Mucosa of gallbladder (tissue), 1 donor: ENCODE measurements at regions not wholly inside any gene's neighbourhood (a gene's known extent, or its start where the extent isn't known, plus 50 kb on each side); places are given as distances from the start of the nearest gene placed in this dataset.

Source experiments
- DNase-seq: peaks from one replicate; pipeline ENCODE4 v3.0.0-alpha.2; 2020; ENCODE audit warnings: low spot score
- donor health status: DM: no; HTN: no; CAD: no.

- no peak for DNase-seq
Measured at GRCh38 chr5:18102733-18103132, 468.5 kb downstream of the TAF11L14 start.

GRCh38 chr5:18105449-18105848 is 471.2 kb downstream of the TAF11L14 start:
- DNase-seq: no peak

GRCh38 chr5:18111906-18112465 is 477.7 kb downstream of the TAF11L14 start:
- no peak for DNase-seq

- no peak for DNase-seq
Measured at GRCh38 chr5:18113721-18114120, 479.5 kb downstream of the TAF11L14 start.

- DNase-seq: no peak
Measured at GRCh38 chr5:18114151-18114757, 480.0 kb downstream of the TAF11L14 start.

GRCh38 chr5:18117968-18118367 is 483.7 kb downstream of the TAF11L14 start:
- DNase-seq: no peak

- DNase-seq: no peak
Measured at GRCh38 chr5:18119156-18119785, 485.0 kb downstream of the TAF11L14 start.

- DNase-seq: no peak
Measured at GRCh38 chr5:18141222-18141621, 507.0 kb downstream of the TAF11L14 start.

- DNase-seq: no peak
Measured at GRCh38 chr5:18142831-18143230, 508.6 kb downstream of the TAF11L14 start.

GRCh38 chr5:18152671-18153070 is 518.4 kb downstream of the TAF11L14 start:
- DNase-seq: no peak

GRCh38 chr5:18158166-18158565 is 523.9 kb downstream of the TAF11L14 start:
- DNase-seq: no peak

- no peak for DNase-seq
Measured at GRCh38 chr5:18159331-18159730, 525.1 kb downstream of the TAF11L14 start.

- no peak for DNase-seq
Measured at GRCh38 chr5:18171684-18172083, 537.4 kb downstream of the TAF11L14 start.

- no peak for DNase-seq
Measured at GRCh38 chr5:18179579-18179978, 545.3 kb downstream of the TAF11L14 start.

- no peak for DNase-seq
Measured at GRCh38 chr5:18181575-18181974, 547.3 kb downstream of the TAF11L14 start.

- DNase-seq: no peak
Measured at GRCh38 chr5:18195910-18196309, 561.6 kb downstream of the TAF11L14 start.

GRCh38 chr5:18197734-18198133 is 563.5 kb downstream of the TAF11L14 start:
- no peak for DNase-seq

- DNase-seq: no peak
Measured at GRCh38 chr5:18202164-18202563, 567.9 kb downstream of the TAF11L14 start.

GRCh38 chr5:18203296-18203695 is 569.0 kb downstream of the TAF11L14 start:
- DNase-seq: no peak

GRCh38 chr5:18213666-18214065 is 579.4 kb downstream of the TAF11L14 start:
- DNase-seq: no peak

- DNase-seq: no peak
Measured at GRCh38 chr5:18216016-18216415, 581.8 kb downstream of the TAF11L14 start.

GRCh38 chr5:18216729-18217128 is 582.5 kb downstream of the TAF11L14 start:
- no peak for DNase-seq

- no peak for DNase-seq
Measured at GRCh38 chr5:18219241-18219640, 585.0 kb downstream of the TAF11L14 start.

GRCh38 chr5:18220631-18221030 is 586.4 kb downstream of the TAF11L14 start:
- DNase-seq: no peak
